ENCODE measurements at regions not wholly inside any gene's neighbourhood (a gene's known extent, or its start where the extent isn't known, plus 50 kb on each side); places are given as distances from the start of the nearest gene placed in this dataset.

DNA sequence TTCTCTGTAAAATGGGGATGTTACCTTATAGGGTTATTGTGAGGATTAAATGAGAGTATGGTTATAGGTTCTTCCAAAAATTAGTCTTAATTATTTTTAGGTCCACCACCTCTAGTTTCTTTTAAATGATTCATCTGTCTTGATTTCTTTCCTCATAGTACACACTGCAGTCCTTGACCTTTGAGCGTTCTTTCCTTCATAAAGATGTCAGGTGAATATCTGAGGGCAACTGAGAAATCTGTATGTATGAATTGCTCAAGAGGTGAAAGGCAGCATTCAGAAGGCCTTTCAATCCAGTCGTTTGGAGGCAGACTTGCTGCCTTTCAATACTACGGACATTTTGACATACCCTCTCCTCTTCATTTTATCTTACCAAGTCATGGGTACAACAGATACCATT, 380.7 kb downstream of the INSC start:
- H3K4me1 ChIP-seq: peaks cover 0 to 10% of the 10 kb centered on the region in 2 donors
- no peaks in the 10 kb centered on the region for H3K27me3 ChIP-seq
- H3K27ac ChIP-seq: no peak overlapping the region
- DNase-seq: no peak
- WGBS, 2 donors: 62 to 93% methylated on average over 3 of the region's 3 CpGs
- H3K4me3 ChIP-seq (replicated peaks in 1 of 3): no peak overlapping the region
- H3K36me3 ChIP-seq: no peaks in the 10 kb centered on the region
- intact Hi-C loops (cut with DNase I): no loop called here
- no peaks in the 10 kb centered on the region for H3K9me3 ChIP-seq
- TF ChIP-seq, protein P1, sequence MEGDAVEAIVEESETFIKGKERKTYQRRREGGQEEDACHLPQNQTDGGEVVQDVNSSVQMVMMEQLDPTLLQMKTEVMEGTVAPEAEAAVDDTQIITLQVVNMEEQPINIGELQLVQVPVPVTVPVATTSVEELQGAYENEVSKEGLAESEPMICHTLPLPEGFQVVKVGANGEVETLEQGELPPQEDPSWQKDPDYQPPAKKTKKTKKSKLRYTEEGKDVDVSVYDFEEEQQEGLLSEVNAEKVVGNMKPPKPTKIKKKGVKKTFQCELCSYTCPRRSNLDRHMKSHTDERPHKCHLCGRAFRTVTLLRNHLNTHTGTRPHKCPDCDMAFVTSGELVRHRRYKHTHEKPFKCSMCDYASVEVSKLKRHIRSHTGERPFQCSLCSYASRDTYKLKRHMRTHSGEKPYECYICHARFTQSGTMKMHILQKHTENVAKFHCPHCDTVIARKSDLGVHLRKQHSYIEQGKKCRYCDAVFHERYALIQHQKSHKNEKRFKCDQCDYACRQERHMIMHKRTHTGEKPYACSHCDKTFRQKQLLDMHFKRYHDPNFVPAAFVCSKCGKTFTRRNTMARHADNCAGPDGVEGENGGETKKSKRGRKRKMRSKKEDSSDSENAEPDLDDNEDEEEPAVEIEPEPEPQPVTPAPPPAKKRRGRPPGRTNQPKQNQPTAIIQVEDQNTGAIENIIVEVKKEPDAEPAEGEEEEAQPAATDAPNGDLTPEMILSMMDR (IDR thresholded peaks at IDR 0.05): no peak
- no peak for TF ChIP-seq POLR2A (IDR thresholded peaks at IDR 0.05)

DNA sequence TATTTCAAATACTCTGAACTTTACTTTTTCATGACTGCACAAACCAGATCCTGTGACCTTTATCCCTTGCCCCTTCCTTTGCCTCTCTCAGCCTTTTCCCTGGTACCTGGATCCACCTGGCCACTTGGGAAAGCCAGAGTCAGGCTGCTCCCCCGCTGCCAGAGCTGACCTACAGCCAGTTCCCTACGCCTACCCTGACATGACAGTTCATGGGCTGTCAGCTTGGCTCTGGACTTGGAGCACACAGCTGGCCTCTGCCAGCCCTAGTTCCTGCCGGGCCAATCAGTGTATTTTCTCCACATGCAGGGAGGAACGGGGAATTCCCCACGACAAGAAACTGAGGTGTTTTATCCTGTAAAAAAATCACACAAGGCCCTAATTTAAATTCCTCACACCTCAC, 382.6 kb downstream of the INSC start:
- Histone ChIP-seq H3K4me1 (peaks cover 0 to 10% of the 10 kb centered on the region in 2 donors), H3K9me3 (no peaks in the 10 kb centered on the region), H3K4me3 (replicated peaks in 1 of 3) (no peak overlapping the region), H3K36me3 (no peaks in the 10 kb centered on the region), H3K27me3 (no peaks in the 10 kb centered on the region), H3K27ac (no peak overlapping the region)
- TF ChIP-seq, protein P1 (IDR thresholded peaks at IDR 0.05): no peak
- TF ChIP-seq POLR2A (IDR thresholded peaks at IDR 0.05): no peak
- intact Hi-C loops (cut with DNase I): no loop called here
- WGBS, 2 donors: 66 to 74% methylated on average over 5 of the region's 5 CpGs
- no peak for DNase-seq

DNA sequence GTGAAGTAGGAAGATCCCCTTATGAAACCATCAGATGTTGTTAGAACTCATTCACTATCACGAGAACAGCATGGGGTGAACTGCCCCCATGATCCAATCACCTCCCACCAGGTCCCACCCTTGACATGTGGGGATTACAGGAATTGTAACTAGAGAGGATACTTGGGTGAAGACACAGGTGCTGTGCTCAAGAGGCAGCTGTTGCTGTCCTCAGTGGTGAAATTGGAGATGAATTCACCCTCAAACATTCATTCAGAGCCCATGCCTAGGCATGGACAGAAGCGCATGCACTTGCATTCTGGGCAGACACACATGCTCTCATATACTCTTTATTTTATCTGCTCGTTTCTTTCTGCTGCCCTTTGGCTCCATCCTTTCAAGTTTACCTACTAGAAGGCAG, 385.0 kb downstream of the INSC start:
- Histone ChIP-seq H3K27me3 (no peaks in the 10 kb centered on the region), H3K36me3 (no peaks in the 10 kb centered on the region), H3K4me1 (no peaks in the 10 kb centered on the region), H3K4me3 (replicated peaks in 1 of 3) (no peak overlapping the region), H3K27ac (no peak overlapping the region), H3K9me3 (no peaks in the 10 kb centered on the region)
- intact Hi-C loops (cut with DNase I): no loop called here
- no peak for DNase-seq
- TF ChIP-seq, protein P1 (IDR thresholded peaks at IDR 0.05): no peak
- TF ChIP-seq POLR2A (IDR thresholded peaks at IDR 0.05): no peak
- whole genome bisulfite sequencing, 2 donors: 61 to 69% methylated on average over 3 of the region's 3 CpGs

DNA sequence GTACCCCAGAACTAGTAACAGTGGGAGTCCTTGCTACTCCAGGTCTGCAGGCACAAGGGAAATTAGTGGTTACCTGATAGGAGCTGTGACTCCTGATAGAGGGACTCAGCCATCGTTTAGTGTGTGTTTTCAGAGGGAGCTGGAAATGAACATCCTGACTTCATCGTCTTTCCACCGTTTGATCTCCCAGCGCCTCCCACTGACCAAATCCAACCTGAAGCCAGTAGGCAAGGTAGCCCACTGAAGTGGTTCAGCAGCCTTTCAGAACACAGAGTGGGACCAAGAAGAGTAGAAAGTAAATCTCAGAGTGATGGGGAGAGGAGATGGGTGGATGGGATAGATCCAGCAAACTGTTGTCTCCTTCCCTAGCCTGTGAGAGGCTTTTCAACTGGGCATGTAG, 385.9 kb downstream of the INSC start:
- DNase-seq: no peak
- Histone ChIP-seq H3K36me3 (no peaks in the 10 kb centered on the region), H3K4me1 (no peaks in the 10 kb centered on the region), H3K27ac (no peak overlapping the region), H3K4me3 (replicated peaks in 1 of 3) (no peak overlapping the region), H3K27me3 (no peaks in the 10 kb centered on the region), H3K9me3 (no peaks in the 10 kb centered on the region)
- intact Hi-C loops (cut with DNase I): no loop called here
- TF ChIP-seq, protein P1 (IDR thresholded peaks at IDR 0.05): no peak
- no peak for TF ChIP-seq POLR2A (IDR thresholded peaks at IDR 0.05)
- 70 to 77% methylated on average over 4 of the region's 4 CpGs for WGBS, 2 donors

DNA sequence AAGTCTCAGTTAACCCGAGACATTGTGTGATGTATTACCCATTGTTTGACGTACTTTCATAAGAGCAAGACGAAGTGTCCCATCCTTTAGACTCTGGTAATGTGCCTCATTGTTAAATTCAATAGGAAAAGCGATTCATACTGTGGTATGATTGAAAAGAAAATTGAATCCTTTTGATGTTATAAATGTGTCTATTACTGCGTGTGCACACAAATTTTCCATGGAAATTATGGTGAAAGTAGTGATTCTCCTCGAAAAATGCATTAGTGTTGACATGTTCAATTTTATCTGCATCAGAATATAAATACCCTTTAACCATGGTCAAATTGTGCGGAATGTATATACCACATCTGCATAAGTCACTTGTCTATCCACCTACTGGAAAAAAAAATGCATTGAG, 386.8 kb downstream of the INSC start:
- Histone ChIP-seq H3K27ac (no peak overlapping the region), H3K27me3 (no peaks in the 10 kb centered on the region), H3K4me3 (replicated peaks in 1 of 3) (no peak overlapping the region), H3K36me3 (no peaks in the 10 kb centered on the region), H3K4me1 (no peaks in the 10 kb centered on the region), H3K9me3 (no peaks in the 10 kb centered on the region)
- intact Hi-C loops (cut with DNase I): no loop called here
- TF ChIP-seq POLR2A (IDR thresholded peaks at IDR 0.05): no peak
- DNase-seq: no peak
- WGBS, 2 donors: 86% methylated on average over 7 of the region's 7 CpGs

DNA sequence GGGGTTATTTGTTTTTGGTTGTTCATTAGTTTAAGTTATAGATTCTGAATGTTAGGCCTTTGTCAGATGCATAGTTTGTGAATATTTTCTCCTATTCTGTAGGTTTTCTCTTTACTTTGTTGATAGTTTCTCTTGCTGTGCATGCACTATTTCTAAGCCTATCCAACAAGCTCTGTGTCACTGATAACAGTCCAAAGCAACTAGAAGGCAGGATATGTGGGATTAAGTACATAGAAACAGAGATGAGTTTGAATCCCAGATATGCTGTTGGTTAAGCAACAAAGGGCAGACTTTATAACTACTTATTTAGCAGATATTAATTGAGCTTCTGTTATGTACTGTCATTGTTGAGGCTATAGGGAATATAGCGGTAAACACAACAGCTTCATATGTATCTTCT, 390.4 kb downstream of the INSC start:
- no peaks in the 10 kb centered on the region for H3K36me3 ChIP-seq
- TF ChIP-seq, protein P1 (IDR thresholded peaks at IDR 0.05): no peak
- no peak for TF ChIP-seq POLR2A (IDR thresholded peaks at IDR 0.05)
- no peak overlapping the region for H3K27ac ChIP-seq
- DNase-seq: no peak
- H3K27me3 ChIP-seq: no peaks in the 10 kb centered on the region
- intact Hi-C loops (cut with DNase I): no loop called here
- no peak overlapping the region for H3K4me3 ChIP-seq (replicated peaks in 1 of 3)
- H3K9me3 ChIP-seq: no peaks in the 10 kb centered on the region
- WGBS, 2 donors: 100% methylated on average over 1 of the region's 1 CpG
- H3K4me1 ChIP-seq: no peaks in the 10 kb centered on the region
